AG04450 (cell line): ENCODE measurements at regions not wholly inside any gene's neighbourhood (a gene's known extent, or its start where the extent isn't known, plus 50 kb on each side); places are given as distances from the start of the nearest gene placed in this dataset.

Experiments used
- CTCF ChIA-PET: fragments of 300-600, 350-600 bp; formaldehyde crosslinking; extraction: SDS; loops from one replicate; lab custom pipeline; 2022; ENCODE audit warnings: antibody characterized with exemption, inconsistent platforms; lab: Charles Lee
- POLR2A ChIA-PET: fragments of 350-600 bp; formaldehyde crosslinking; extraction: SDS; loops from one replicate; lab custom pipeline; 2021; ENCODE audit warnings: antibody characterized with exemption, inconsistent platforms; lab: Yijun Ruan, JAX
- DNase-seq: peaks from one replicate; pipeline ENCODE4 v3.0.0-alpha.2; 2011; ENCODE audit warnings: low read depth, low spot score
- H3K27ac ChIP-seq: one replicate; pipeline ENCODE4 v1.5.1; 2012; ENCODE audit warnings: low read depth, low read length, control low read depth
- H3K27me3 ChIP-seq: one replicate; pipeline ENCODE4 v1.6.0; 2012; ENCODE audit warnings: low read length; ENCODE audit not compliant: control insufficient read depth, insufficient read depth
- H3K4me3 ChIP-seq: 2 replicates; pipeline ENCODE4 v1.5.1; 2011; ENCODE audit warnings: mild to moderate bottlenecking, low read depth, low read length, control low read depth
- H3K9me3 ChIP-seq: 2 replicates; pipeline ENCODE4 v1.5.1; 2012; ENCODE audit warnings: low read length; ENCODE audit not compliant: control insufficient read depth, insufficient read depth
- CTCF ChIP-seq: IDR thresholded peaks from 2 replicates; pipeline ENCODE4 v1.5.1; 2011; ENCODE audit warnings: low read depth, low read length, control low read depth, inconsistent platforms

DNA sequence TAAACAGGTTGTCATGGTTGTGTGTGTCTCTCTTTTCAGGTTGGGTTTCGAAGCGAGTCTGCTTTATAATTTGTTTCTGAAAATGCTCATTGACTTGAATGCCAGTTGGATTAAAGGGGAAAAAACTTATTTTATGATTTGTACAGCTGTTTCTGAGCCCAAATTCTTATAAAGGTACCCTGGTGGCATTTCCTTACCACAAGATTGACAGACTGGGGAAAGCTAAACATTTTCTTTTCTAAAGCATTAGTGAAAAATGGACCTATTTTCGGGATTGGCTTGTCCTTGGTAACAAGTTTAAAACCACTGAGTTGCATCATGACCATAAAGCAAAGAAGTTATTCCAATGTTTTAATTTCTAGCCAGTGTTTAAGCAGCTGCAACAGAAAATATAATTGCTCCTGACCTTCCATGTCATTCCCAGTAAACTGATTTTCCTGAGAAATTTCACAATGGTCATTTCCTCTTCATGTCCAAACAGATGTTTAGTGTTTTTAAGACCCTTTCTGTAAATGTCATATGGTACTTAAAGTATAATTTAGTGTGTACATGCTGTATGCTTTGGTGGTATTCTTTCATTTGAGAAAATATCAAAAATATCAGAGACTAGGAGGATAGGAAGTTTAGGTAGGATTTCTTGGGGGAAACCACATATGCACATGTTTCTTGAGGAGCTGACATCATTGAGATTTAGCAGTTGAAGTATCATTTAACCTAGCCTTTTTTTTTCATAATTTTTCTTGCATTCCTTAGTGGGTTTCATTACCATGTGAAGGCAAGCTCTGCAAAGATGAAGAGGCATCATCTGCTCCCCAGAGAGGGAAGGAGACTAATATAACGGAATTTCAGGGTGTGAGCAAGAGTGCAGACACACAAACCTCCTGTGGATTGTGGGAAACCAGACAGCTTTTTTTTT lies 667.1 kb upstream of the RGMB start:
- Histone ChIP-seq H3K27ac (no peak overlapping the region), H3K4me3 (no peak overlapping the region), H3K27me3 (no peaks in the 10 kb centered on the region), H3K9me3 (no peaks in the 10 kb centered on the region)
- ChIA-PET CTCF (interaction anchor here (0.9 to 2.0 kb wide), 2 partner anchors 662 to 874 kb away, joined by 4 to 5 read pairs; no protein-coding TSS in a partner anchor), POLR2A (interaction anchor here (1.1 kb wide), 1 partner anchor 10 kb away, joined by 3 read pairs; no protein-coding TSS in a partner anchor)
- no peak for DNase-seq
- TF ChIP-seq CTCF, result no peak

- CTCF ChIA-PET, result interaction anchor here (0.9 to 2.0 kb wide), 5 partner anchors 212 to 877 kb away, joined by 3 to 5 read pairs (median 4); no protein-coding TSS in a partner anchor
- Histone ChIP-seq H3K27ac (peak overlapping the region; percentile 90), H3K9me3 (peaks cover 5% of the 10 kb centered on the region), H3K4me3 (no peak overlapping the region), H3K27me3 (no peaks in the 10 kb centered on the region)
- peak; percentile 87 for DNase-seq
- POLR2A ChIA-PET, result interaction anchor here (1.0 to 3.5 kb wide), 5 partner anchors 12 to 661 kb away, joined by 3 to 30 read pairs (median 7); no protein-coding TSS in a partner anchor
- no peak for TF ChIP-seq CTCF
Measured at GRCh38 chr5:98108497-98108896, 665.0 kb upstream of the RGMB start.

GRCh38 chr5:98109561-98110006 lies 663.9 kb upstream of the RGMB start:
- no peaks in the 10 kb centered on the region for H3K27me3 ChIP-seq
- ChIA-PET CTCF (interaction anchor here (1.8 to 2.0 kb wide), 2 partner anchors 576 to 662 kb away, joined by 6 to 10 read pairs; no protein-coding TSS in a partner anchor), POLR2A (interaction anchor here (1.2 to 3.5 kb wide), 5 partner anchors 199 to 660 kb away, joined by 3 to 30 read pairs (median 6); no protein-coding TSS in a partner anchor)
- TF ChIP-seq CTCF, result no peak
- peak; percentile 51 for DNase-seq
- peak overlapping the region; percentile 20; the same call in 1 of the 2 replicates for H3K4me3 ChIP-seq
- peaks cover 8% of the 10 kb centered on the region for H3K9me3 ChIP-seq
- peak overlapping the region; percentile 96 for H3K27ac ChIP-seq

- H3K9me3 ChIP-seq, result peaks cover 8% of the 10 kb centered on the region
- POLR2A ChIA-PET, result interaction anchor here (0.6 to 3.5 kb wide), 8 partner anchors 14 to 660 kb away, joined by 3 to 30 read pairs (median 4); no protein-coding TSS in a partner anchor
- no peak overlapping the region for H3K27ac ChIP-seq
- no peak for TF ChIP-seq CTCF
- H3K27me3 ChIP-seq, result no peaks in the 10 kb centered on the region
- no peak overlapping the region for H3K4me3 ChIP-seq
- peak; percentile 90 for DNase-seq
- CTCF ChIA-PET, result interaction anchor here (1.4 to 2.0 kb wide), 5 partner anchors 24 to 665 kb away, joined by 3 to 10 read pairs (median 6); no protein-coding TSS in a partner anchor
Measured at GRCh38 chr5:98110282-98110691, 663.2 kb upstream of the RGMB start.
